ENCODE measurements at regions not wholly inside any gene's neighbourhood (a gene's known extent, or its start where the extent isn't known, plus 50 kb on each side); places are given as distances from the start of the nearest gene placed in this dataset.
"Not testable (repeated sequence)": the region's sequence is repeated elsewhere in the genome, so short reads cannot be mapped to it uniquely, and the experiment has no call there.

GRCh38 chr9:85108746-85109145, 439.2 kb downstream of the NTRK2 start:
- no peak for TF ChIP-seq CTCF (IDR thresholded peaks at IDR 0.05; ENCODE audit: control insufficient read depth, insufficient read depth, low read depth, low read length, missing control alignments)
- no peak overlapping the region for H3K4me3 ChIP-seq (ENCODE audit: control insufficient read depth, low read depth, low read length)
- DNase-seq (ENCODE audit: low read depth) = no peak

- H3K4me3 ChIP-seq (ENCODE audit: control insufficient read depth, low read depth, low read length) = no peak overlapping the region
- no peak for TF ChIP-seq CTCF (IDR thresholded peaks at IDR 0.05; ENCODE audit: control insufficient read depth, insufficient read depth, low read depth, low read length, missing control alignments)
- no peak for DNase-seq (ENCODE audit: low read depth)
Measured at GRCh38 chr9:85108229-85108628, 438.7 kb downstream of the NTRK2 start.

- TF ChIP-seq CTCF (IDR thresholded peaks at IDR 0.05; ENCODE audit: control insufficient read depth, insufficient read depth, low read depth, low read length, missing control alignments) = no peak
- no peak for DNase-seq (ENCODE audit: low read depth)
- no peak overlapping the region for H3K4me3 ChIP-seq (ENCODE audit: control insufficient read depth, low read depth, low read length)
Measured at GRCh38 chr9:85089188-85089969, 419.9 kb downstream of the NTRK2 start.

- no peak for DNase-seq (ENCODE audit: low read depth)
- TF ChIP-seq CTCF (IDR thresholded peaks at IDR 0.05; ENCODE audit: control insufficient read depth, insufficient read depth, low read depth, low read length, missing control alignments) = no peak
- H3K4me3 ChIP-seq (ENCODE audit: control insufficient read depth, low read depth, low read length) = no peak overlapping the region
Measured at GRCh38 chr9:85081963-85082362, 412.4 kb downstream of the NTRK2 start.

GRCh38 chr9:85079349-85079748, 409.8 kb downstream of the NTRK2 start:
- H3K4me3 ChIP-seq (ENCODE audit: control insufficient read depth, low read depth, low read length) = no peak overlapping the region
- no peak for DNase-seq (ENCODE audit: low read depth)
- no peak for TF ChIP-seq CTCF (IDR thresholded peaks at IDR 0.05; ENCODE audit: control insufficient read depth, insufficient read depth, low read depth, low read length, missing control alignments)

GRCh38 chr9:85077944-85078343, 408.4 kb downstream of the NTRK2 start:
- DNase-seq (ENCODE audit: low read depth) = no peak
- no peak overlapping the region for H3K4me3 ChIP-seq (ENCODE audit: control insufficient read depth, low read depth, low read length)
- TF ChIP-seq CTCF (IDR thresholded peaks at IDR 0.05; ENCODE audit: control insufficient read depth, insufficient read depth, low read depth, low read length, missing control alignments) = no peak

- H3K4me3 ChIP-seq (ENCODE audit: control insufficient read depth, low read depth, low read length); DNase-seq (ENCODE audit: low read depth): not testable (repeated sequence)
Measured at GRCh38 chr9:85077146-85077545, 407.6 kb downstream of the NTRK2 start.

All from AG09309 (cell line).